WTC11 (cell line): ENCODE measurements at regions not wholly inside any gene's neighbourhood (a gene's known extent, or its start where the extent isn't known, plus 50 kb on each side); places are given as distances from the start of the nearest gene placed in this dataset.

Experiments
- ATAC-seq: fragments of 200-7000 bp; cut with Tn5 transposase; 2 replicates; pipeline ENCODE4 v1.10.0; 2021; ENCODE audit warnings: mild to moderate bottlenecking, moderate library complexity
- CTCF ChIA-PET: fragments of 300-600 bp; sonication (Branson Sonifier 250); formaldehyde crosslinking; loops from one replicate; lab custom pipeline; 2021; ENCODE audit warnings: antibody characterized with exemption; lab: Charles Lee
- POLR2A ChIA-PET: fragments of 350-600 bp; sonication (Branson Sonifier 250); formaldehyde crosslinking; loops from one replicate; lab custom pipeline; 2021; ENCODE audit warnings: antibody characterized with exemption; lab: Charles Lee
- DNase-seq: peaks from one replicate; pipeline ENCODE4 v3.0.0; 2021; ENCODE audit warnings: low spot score
- H3K27ac Mint-ChIP-seq: 2 replicates; pipeline ENCODE4 v1.8.0; 2021; ENCODE audit warnings: mixed read lengths
- H3K27me3 Mint-ChIP-seq: 2 replicates; pipeline ENCODE4 v1.8.0; 2021; ENCODE audit warnings: low read depth, mild to moderate bottlenecking, moderate library complexity, mixed read lengths
- H3K36me3 Mint-ChIP-seq: 2 replicates; pipeline ENCODE4 v1.8.0; 2021; ENCODE audit warnings: mixed read lengths
- H3K4me1 Mint-ChIP-seq: 2 replicates; pipeline ENCODE4 v1.8.0; 2022; ENCODE audit warnings: mixed read lengths
- H3K4me3 Mint-ChIP-seq: 2 replicates; pipeline ENCODE4 v1.8.0; 2021; ENCODE audit warnings: mild to moderate bottlenecking, moderate library complexity, mixed read lengths
- H3K9me3 Mint-ChIP-seq: 2 replicates; pipeline ENCODE4 v1.8.0; 2021; ENCODE audit warnings: mixed read lengths
- ATF1 ChIP-seq: sonication (generic); formaldehyde crosslinking; IDR thresholded peaks from 2 replicates; pipeline ENCODE4 v1.8.1; 2023; ENCODE audit warnings: mild to moderate bottlenecking, moderate library complexity, missing genetic modification reagents
- EMX1 ChIP-seq: fragments of 250-450 bp; sonication (Bioruptor Pico); IDR thresholded peaks from 2 replicates; pipeline ENCODE4 v1.8.0; 2021; ENCODE audit warnings: mild to moderate bottlenecking
- FOXJ3 ChIP-seq: sonication (generic); formaldehyde crosslinking; IDR thresholded peaks from 2 replicates; pipeline ENCODE4 v1.9.0; 2021; ENCODE audit warnings: missing genetic modification reagents, mild to moderate bottlenecking, borderline replicate concordance
- GRHL2 ChIP-seq: fragments of 250-450 bp; sonication (Bioruptor Pico); IDR thresholded peaks from 2 replicates; pipeline ENCODE4 v1.8.0; 2022; ENCODE audit warnings: mild to moderate bottlenecking, moderate library complexity; ENCODE audit not compliant: insufficient replicate concordance, severe bottlenecking
- JAZF1 ChIP-seq: fragments of 250-450 bp; sonication (Bioruptor Pico); IDR thresholded peaks from 2 replicates; pipeline ENCODE4 v1.9.0; 2021; ENCODE audit warnings: moderate library complexity, mild to moderate bottlenecking, inconsistent platforms
- JUN ChIP-seq: sonication (generic); formaldehyde crosslinking; IDR thresholded peaks from 2 replicates; pipeline ENCODE4 v1.8.0; 2023; ENCODE audit warnings: mild to moderate bottlenecking, missing genetic modification reagents
- MXD4 ChIP-seq: fragments of 250-450 bp; sonication (Bioruptor Pico); IDR thresholded peaks from 2 replicates; pipeline ENCODE4 v1.8.0; 2021; ENCODE audit warnings: mild to moderate bottlenecking, moderate library complexity, borderline replicate concordance
- NR3C1 ChIP-seq: sonication (generic); formaldehyde crosslinking; conservative IDR thresholded peaks from 2 replicates; pipeline ENCODE4 v1.8.1; 2023; ENCODE audit warnings: low read depth, mild to moderate bottlenecking, missing genetic modification reagents
- PRRX2 ChIP-seq: fragments of 250-450 bp; sonication (Bioruptor Pico); IDR thresholded peaks from 2 replicates; pipeline ENCODE4 v1.8.0; 2021; ENCODE audit warnings: mild to moderate bottlenecking
- ZNF138 ChIP-seq: sonication (generic); formaldehyde crosslinking; conservative IDR thresholded peaks from 2 replicates; pipeline ENCODE4 v1.8.1; 2022; ENCODE audit warnings: mild to moderate bottlenecking, moderate library complexity, missing genetic modification reagents
- ZNF396 ChIP-seq: fragments of 250-450 bp; sonication (Bioruptor Pico); IDR thresholded peaks from 2 replicates; pipeline ENCODE4 v1.8.0; 2021; ENCODE audit warnings: mild to moderate bottlenecking, moderate library complexity, borderline replicate concordance
- ZNF423 ChIP-seq: fragments of 250-450 bp; sonication (Bioruptor Pico); IDR thresholded peaks from 2 replicates; pipeline ENCODE4 v2.1.2; 2022; ENCODE audit warnings: mild to moderate bottlenecking, moderate library complexity
- TF ChIP-seq, protein P1 (sequence below): sonication (generic); formaldehyde crosslinking; IDR thresholded peaks from 2 replicates; pipeline ENCODE4 v1.8.1; 2023; ENCODE audit warnings: mild to moderate bottlenecking, missing genetic modification reagents
- TF ChIP-seq, protein P2 (sequence below): sonication (generic); formaldehyde crosslinking; IDR thresholded peaks from 2 replicates; pipeline ENCODE4 v1.8.1; 2022; ENCODE audit warnings: missing genetic modification reagents, borderline replicate concordance
- TF ChIP-seq, protein P3 (sequence below): sonication (generic); formaldehyde crosslinking; IDR thresholded peaks from 2 replicates; pipeline ENCODE4 v1.8.1; 2023; ENCODE audit warnings: mild to moderate bottlenecking, missing genetic modification reagents, moderate library complexity
- TF ChIP-seq, protein P4 (sequence below): sonication (generic); formaldehyde crosslinking; IDR thresholded peaks from 2 replicates; pipeline ENCODE4 v1.8.1; 2023; ENCODE audit warnings: mild to moderate bottlenecking, missing genetic modification reagents
- TF ChIP-seq, protein P5 (sequence below): sonication (generic); formaldehyde crosslinking; IDR thresholded peaks from 2 replicates; pipeline ENCODE4 v1.8.0; 2022; ENCODE audit warnings: mild to moderate bottlenecking, missing genetic modification reagents
- TF ChIP-seq, protein P6 (sequence below): fragments of 250-450 bp; sonication (Bioruptor Pico); IDR thresholded peaks from 2 replicates; pipeline ENCODE4 v2.1.2; 2022; ENCODE audit warnings: mild to moderate bottlenecking, moderate library complexity
- TF ChIP-seq, protein P7 (sequence below): sonication (generic); formaldehyde crosslinking; IDR thresholded peaks from 2 replicates; pipeline ENCODE4 v1.8.0; 2023; ENCODE audit warnings: missing genetic modification reagents

DNA sequence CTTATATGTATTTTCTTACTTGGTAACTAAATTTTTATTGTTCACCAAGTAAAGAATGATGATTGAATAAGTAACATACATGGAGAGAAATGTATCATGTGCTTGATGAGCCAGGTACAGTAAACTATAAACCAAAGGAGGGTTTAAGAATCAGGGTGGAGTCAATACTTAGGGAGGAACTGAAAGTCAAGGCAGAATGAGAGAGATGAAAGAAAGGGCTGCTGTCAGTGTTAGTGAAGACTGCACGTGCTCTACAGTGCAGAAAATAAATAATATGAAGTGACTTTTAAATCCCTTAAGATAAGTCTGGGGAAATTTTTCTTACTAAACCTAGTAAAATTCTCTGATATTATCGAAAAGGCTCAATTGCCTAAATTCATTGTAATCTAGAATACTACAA, 986.0 kb downstream of the DSC3 start:
- Mint-ChIP-seq H3K9me3 (peaks cover 8% of the 10 kb centered on the region; the same call in 1 of the 2 replicates), H3K27me3 (peaks cover 4% of the 10 kb centered on the region), H3K4me3 (no peak overlapping the region), H3K4me1 (peaks cover 22% of the 10 kb centered on the region), H3K36me3 (peaks cover 7% of the 10 kb centered on the region), H3K27ac (no peak overlapping the region)
- ATAC-seq, result no peak
- no peak for DNase-seq
- POLR2A ChIA-PET, result no interaction called here
- TF ChIP-seq ATF1 (CRISPR knock-in tag), result no peak
- TF ChIP-seq EMX1 (CRISPR knock-in tag), result no peak
- TF ChIP-seq, protein P1, sequence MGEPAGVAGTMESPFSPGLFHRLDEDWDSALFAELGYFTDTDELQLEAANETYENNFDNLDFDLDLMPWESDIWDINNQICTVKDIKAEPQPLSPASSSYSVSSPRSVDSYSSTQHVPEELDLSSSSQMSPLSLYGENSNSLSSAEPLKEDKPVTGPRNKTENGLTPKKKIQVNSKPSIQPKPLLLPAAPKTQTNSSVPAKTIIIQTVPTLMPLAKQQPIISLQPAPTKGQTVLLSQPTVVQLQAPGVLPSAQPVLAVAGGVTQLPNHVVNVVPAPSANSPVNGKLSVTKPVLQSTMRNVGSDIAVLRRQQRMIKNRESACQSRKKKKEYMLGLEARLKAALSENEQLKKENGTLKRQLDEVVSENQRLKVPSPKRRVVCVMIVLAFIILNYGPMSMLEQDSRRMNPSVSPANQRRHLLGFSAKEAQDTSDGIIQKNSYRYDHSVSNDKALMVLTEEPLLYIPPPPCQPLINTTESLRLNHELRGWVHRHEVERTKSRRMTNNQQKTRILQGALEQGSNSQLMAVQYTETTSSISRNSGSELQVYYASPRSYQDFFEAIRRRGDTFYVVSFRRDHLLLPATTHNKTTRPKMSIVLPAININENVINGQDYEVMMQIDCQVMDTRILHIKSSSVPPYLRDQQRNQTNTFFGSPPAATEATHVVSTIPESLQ (CRISPR knock-in tag), result no peak
- TF ChIP-seq MXD4 (CRISPR knock-in tag), result no peak
- TF ChIP-seq, protein P2, sequence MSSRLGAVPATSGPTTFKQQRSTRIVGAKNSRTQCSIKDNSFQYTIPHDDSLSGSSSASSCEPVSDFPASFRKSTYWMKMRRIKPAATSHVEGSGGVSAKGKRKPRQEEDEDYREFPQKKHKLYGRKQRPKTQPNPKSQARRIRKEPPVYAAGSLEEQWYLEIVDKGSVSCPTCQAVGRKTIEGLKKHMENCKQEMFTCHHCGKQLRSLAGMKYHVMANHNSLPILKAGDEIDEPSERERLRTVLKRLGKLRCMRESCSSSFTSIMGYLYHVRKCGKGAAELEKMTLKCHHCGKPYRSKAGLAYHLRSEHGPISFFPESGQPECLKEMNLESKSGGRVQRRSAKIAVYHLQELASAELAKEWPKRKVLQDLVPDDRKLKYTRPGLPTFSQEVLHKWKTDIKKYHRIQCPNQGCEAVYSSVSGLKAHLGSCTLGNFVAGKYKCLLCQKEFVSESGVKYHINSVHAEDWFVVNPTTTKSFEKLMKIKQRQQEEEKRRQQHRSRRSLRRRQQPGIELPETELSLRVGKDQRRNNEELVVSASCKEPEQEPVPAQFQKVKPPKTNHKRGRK (CRISPR knock-in tag), result no peak
- TF ChIP-seq, all 79 proteins: peak for 0
- CTCF ChIA-PET, result no interaction called here

DNA sequence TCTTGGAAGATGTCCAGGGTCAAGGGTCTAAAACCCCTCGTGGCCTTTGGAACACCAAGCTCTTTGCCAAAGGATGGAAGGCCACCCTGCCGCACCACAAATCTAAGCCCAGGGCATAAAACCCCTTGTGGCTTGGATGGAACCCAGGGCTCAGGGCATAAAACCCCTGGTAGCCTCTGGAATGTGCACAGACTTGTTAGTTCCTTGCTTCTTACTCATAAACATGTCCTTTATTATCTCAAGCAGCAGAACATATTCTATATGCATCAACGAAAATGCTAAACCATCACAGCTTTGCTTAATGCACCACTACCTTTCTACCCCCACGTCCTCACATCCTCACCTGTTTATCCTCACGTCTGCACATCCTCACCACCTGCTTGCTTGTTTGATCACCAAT, 998.0 kb downstream of the DSC3 start:
- Mint-ChIP-seq H3K27ac (no peak overlapping the region), H3K36me3 (no peaks in the 10 kb centered on the region), H3K4me3 (no peak overlapping the region), H3K4me1 (peaks cover 4% of the 10 kb centered on the region), H3K27me3 (no peaks in the 10 kb centered on the region), H3K9me3 (no peaks in the 10 kb centered on the region)
- ChIA-PET CTCF (no interaction called here), POLR2A (no interaction called here)
- no peak for DNase-seq
- ATAC-seq, result no peak
- TF ChIP-seq, protein P3, sequence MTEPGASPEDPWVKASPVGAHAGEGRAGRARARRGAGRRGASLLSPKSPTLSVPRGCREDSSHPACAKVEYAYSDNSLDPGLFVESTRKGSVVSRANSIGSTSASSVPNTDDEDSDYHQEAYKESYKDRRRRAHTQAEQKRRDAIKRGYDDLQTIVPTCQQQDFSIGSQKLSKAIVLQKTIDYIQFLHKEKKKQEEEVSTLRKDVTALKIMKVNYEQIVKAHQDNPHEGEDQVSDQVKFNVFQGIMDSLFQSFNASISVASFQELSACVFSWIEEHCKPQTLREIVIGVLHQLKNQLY, result no peak
- TF ChIP-seq ATF1 (CRISPR knock-in tag), result no peak

DNA sequence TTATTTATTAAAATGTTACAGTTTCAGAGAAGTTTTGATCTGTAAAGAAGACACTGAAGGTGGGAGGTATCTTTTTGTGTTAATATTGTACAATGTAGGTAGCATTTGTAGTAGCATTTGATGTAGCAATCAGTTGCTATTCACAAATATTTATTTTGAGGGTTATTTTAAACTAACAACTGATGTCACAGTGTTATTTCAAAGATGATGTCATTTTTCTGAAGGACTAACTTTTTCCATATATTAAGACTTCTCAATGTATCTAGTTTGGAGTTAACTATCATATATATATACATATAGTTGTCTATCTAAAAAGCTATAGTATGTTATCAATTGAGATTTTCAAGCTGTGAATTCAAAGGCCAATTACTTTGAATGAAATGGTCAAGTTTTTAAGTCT, 1003.3 kb downstream of the DSC3 start:
- H3K27me3 Mint-ChIP-seq, result no peaks in the 10 kb centered on the region
- TF ChIP-seq, protein P3, result no peak
- TF ChIP-seq ZNF138 (CRISPR knock-in tag), result no peak
- DNase-seq (no peak), ATAC-seq (no peak)
- peaks cover 33% of the 10 kb centered on the region for H3K9me3 Mint-ChIP-seq
- CTCF ChIA-PET, result no interaction called here
- no peak overlapping the region for H3K27ac Mint-ChIP-seq
- POLR2A ChIA-PET, result no interaction called here
- no peak overlapping the region for H3K4me3 Mint-ChIP-seq
- peaks cover 27% of the 10 kb centered on the region for H3K36me3 Mint-ChIP-seq
- H3K4me1 Mint-ChIP-seq, result peaks cover 4% of the 10 kb centered on the region

DNA sequence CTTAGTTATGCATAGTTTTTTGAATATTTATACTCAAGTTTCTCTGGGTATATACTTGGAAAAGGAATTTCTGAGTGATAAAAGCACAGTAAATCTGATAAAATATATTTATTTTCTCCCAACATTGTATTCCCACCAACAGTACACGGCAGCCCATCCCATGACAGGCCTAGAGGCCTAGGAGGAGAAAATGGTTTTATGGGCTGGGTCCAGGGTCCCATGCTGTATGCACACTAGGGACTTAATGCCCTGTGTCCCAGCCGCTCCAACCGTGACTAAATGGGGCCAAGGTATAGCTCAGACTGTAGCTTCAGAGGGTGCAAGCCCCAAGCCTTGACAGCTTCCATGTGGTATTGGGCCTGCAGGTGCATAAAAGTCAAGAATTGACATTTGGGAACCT, 1007.7 kb downstream of the DSC3 start:
- ATAC-seq (no peak), DNase-seq (no peak)
- H3K9me3 Mint-ChIP-seq, result peaks cover 49% of the 10 kb centered on the region
- no peak overlapping the region for H3K4me3 Mint-ChIP-seq
- ChIA-PET POLR2A (no interaction called here), CTCF (no interaction called here)
- H3K27me3 Mint-ChIP-seq, result no peaks in the 10 kb centered on the region
- no peaks in the 10 kb centered on the region for H3K4me1 Mint-ChIP-seq
- no peak overlapping the region for H3K27ac Mint-ChIP-seq
- H3K36me3 Mint-ChIP-seq, result peaks cover 36% of the 10 kb centered on the region
- TF ChIP-seq MXD4 (CRISPR knock-in tag) (no peak), NR3C1 (CRISPR knock-in tag) (no peak), JUN (CRISPR knock-in tag) (no peak), FOXJ3 (no peak), ZNF396 (no peak), ZNF423 (no peak), JAZF1 (no peak), PRRX2 (no peak), GRHL2 (CRISPR knock-in tag) (no peak)
- TF ChIP-seq, protein P4, sequence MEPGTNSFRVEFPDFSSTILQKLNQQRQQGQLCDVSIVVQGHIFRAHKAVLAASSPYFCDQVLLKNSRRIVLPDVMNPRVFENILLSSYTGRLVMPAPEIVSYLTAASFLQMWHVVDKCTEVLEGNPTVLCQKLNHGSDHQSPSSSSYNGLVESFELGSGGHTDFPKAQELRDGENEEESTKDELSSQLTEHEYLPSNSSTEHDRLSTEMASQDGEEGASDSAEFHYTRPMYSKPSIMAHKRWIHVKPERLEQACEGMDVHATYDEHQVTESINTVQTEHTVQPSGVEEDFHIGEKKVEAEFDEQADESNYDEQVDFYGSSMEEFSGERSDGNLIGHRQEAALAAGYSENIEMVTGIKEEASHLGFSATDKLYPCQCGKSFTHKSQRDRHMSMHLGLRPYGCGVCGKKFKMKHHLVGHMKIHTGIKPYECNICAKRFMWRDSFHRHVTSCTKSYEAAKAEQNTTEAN (CRISPR knock-in tag), result no peak
- TF ChIP-seq, protein P5, sequence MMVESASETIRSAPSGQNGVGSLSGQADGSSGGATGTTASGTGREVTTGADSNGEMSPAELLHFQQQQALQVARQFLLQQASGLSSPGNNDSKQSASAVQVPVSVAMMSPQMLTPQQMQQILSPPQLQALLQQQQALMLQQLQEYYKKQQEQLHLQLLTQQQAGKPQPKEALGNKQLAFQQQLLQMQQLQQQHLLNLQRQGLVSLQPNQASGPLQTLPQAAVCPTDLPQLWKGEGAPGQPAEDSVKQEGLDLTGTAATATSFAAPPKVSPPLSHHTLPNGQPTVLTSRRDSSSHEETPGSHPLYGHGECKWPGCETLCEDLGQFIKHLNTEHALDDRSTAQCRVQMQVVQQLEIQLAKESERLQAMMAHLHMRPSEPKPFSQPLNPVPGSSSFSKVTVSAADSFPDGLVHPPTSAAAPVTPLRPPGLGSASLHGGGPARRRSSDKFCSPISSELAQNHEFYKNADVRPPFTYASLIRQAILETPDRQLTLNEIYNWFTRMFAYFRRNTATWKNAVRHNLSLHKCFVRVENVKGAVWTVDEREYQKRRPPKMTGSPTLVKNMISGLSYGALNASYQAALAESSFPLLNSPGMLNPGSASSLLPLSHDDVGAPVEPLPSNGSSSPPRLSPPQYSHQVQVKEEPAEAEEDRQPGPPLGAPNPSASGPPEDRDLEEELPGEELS (CRISPR knock-in tag), result no peak
- TF ChIP-seq, protein P6, sequence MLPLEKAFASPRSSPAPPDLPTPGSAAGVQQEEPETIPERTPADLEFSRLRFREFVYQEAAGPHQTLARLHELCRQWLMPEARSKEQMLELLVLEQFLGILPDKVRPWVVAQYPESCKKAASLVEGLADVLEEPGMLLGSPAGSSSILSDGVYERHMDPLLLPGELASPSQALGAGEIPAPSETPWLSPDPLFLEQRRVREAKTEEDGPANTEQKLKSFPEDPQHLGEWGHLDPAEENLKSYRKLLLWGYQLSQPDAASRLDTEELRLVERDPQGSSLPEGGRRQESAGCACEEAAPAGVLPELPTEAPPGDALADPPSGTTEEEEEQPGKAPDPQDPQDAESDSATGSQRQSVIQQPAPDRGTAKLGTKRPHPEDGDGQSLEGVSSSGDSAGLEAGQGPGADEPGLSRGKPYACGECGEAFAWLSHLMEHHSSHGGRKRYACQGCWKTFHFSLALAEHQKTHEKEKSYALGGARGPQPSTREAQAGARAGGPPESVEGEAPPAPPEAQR, result no peak
- TF ChIP-seq, protein P7, sequence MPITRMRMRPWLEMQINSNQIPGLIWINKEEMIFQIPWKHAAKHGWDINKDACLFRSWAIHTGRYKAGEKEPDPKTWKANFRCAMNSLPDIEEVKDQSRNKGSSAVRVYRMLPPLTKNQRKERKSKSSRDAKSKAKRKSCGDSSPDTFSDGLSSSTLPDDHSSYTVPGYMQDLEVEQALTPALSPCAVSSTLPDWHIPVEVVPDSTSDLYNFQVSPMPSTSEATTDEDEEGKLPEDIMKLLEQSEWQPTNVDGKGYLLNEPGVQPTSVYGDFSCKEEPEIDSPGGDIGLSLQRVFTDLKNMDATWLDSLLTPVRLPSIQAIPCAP (CRISPR knock-in tag), result no peak
